GM18858 (cell line): ENCODE measurements at regions not wholly inside any gene's neighbourhood (a gene's known extent, or its start where the extent isn't known, plus 50 kb on each side); places are given as distances from the start of the nearest gene placed in this dataset.

Experiments used
- ATAC-seq: cut with Tn5 transposase; IDR thresholded peaks from one replicate; pipeline ENCODE4 v1.9.1; 2021; ENCODE audit not compliant: unreplicated experiment

DNA sequence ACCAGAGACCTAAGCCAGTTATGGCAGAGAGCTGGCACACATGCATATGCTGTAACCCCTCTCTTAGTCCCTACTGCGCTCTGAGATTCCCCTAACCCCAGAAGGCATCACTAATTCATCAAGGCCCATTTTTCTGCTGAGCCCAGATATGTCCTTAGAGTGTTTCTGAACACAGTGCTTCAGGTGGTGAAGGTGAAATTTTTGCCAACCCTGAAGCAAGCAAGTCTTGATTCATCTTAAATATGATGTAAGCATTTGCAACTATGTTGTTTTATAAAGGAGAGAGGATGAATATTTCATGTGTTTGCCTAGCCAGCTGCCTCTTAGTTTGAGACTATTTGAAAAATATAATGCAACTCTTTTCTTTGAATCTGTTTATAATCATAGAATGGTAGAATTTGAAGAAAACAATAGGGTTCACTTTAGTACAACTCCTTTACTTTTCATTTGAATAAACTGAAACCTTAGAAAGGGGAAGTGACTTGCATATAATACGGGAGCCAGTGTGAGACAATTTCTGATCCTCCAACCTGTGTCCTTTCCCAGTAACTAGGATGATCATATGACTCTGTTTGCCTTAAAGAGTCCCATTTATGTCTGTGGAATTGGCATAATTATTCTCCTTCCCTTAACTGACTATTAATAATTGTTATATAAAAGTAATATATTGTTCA lies 194.3 kb upstream of the MTNR1B start:
- ATAC-seq = peak; percentile 69

DNA sequence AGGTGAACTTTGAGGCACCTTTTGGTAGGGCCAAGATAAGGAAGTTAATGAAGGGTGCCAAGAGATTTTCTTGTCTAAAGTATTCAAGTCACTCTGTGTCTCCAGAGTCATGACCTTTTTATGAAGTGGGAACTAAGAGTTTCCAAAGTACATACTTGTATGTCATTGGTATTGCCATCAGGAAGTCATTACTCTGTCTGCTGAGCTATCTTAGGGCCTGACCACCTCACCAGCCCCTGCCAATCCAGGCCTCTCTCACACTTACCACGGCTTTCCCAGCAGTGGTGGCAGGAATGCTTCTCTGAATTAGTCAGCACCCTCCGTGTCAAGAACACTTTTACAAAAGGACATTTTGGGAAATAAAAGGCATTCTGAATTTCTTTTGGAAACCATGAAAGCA lies 192.8 kb upstream of the MTNR1B start:
- no peak for ATAC-seq

DNA sequence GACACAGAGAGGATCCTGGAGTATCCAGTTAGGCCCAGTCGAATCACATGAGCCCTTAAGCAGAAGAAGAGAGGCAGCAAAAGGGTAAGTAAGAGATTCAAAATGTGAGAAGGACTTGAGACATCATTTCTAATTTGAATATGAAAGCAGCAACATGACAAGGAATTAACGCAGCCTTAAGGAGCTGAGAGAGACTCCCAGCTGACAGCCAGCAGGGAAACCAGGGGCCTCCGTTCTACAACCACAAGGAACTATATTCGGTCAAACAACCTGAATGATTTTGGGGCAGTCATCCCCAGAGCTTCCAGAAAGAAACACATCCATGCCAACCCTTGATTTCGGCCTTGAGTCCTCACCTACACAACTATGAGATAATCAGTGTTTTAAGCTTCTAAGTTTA lies 189.7 kb upstream of the MTNR1B start:
- no peak for ATAC-seq

DNA sequence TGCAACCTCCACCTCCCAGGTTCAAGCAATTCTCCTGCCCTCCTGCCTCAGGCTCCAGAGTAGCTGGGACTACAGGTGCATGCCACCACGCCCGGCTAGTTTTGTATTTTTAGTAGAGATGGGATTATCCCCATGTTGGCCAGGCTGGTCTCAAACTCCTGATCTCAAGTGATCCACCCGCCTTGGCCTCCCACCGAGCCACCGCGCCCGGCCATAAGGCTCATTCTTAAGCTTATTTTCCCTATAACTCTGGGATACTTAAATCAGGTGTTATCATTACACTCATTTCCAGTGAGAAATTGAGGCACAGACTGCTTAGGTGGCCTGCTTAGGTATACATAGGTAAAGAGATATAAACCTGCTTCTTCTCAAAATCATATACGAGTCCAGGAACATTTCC lies 188.3 kb upstream of the MTNR1B start:
- ATAC-seq = no peak

DNA sequence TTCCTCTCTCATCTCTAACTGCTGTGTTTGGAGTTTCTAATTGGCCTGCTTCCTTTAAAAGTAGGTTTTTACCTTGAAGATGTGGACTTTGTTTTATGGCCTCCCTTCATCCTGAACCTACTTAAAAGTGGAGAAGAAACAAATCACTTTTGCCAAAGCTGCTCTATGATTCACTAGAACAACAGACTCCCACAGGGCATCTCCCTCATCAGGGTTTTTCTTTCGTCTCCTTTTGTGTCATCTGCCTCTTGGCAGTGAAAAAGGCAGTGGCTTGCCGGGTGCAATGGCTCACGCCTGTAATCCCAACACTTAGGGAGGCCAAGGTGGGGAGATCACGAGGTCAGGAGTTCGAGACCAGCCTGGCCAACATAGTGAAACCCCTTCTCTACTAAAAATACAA lies 186.6 kb upstream of the MTNR1B start:
- no peak for ATAC-seq

DNA sequence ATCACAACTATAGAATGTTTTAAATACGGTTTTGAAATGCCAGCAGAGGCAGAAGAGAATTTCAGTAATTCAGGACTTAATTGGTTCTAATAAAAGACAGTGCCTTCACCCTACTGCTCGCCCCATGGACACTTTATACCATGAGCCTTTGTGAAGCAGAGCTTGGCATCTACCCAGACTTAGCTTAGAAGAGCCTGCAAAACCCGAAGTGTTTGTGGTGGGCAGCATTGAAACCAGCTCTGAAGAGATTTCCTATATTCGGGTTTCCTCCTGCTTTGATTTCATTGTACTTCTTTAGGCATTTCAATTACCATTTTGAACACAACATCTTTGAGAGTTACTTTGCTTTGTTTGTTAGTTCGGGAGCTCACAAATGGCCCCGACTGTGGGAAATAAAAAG lies 185.1 kb upstream of the MTNR1B start:
- ATAC-seq = no peak

DNA sequence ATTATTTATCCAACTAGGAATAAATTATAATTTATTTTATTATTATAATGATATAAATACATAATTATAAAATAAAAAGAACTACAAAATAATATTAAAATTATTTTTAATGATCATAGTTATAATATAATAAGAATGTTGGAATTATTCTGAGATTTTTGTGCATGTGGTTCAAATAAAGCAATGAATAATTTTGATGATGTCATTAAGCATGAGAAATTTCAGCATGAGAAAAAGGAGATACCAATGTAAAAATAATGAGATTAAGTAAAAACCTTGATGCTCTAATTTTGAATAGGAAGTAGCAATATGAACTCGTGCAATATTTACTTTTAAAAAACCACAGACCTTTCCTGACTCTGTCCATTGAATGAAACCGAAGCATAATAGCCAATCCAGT lies 181.8 kb upstream of the MTNR1B start:
- no peak for ATAC-seq

DNA sequence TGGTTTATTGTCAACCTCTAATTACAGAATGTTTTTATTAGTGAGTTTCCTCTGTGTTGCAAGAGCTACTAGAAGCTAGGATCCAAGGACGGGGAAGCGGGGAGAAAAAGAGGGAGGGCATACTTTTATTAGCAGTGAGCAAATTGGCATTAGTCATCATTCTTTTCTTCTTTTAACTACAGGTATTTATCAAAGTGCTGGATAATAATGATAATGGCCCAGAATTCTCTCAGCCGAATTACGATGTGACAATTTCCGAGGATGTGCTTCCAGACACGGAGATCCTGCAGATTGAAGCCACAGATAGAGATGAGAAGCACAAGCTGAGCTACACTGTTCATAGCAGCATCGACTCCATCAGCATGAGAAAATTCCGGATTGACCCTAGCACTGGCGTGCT lies 179.7 kb upstream of the MTNR1B start:
- no peak for ATAC-seq

DNA sequence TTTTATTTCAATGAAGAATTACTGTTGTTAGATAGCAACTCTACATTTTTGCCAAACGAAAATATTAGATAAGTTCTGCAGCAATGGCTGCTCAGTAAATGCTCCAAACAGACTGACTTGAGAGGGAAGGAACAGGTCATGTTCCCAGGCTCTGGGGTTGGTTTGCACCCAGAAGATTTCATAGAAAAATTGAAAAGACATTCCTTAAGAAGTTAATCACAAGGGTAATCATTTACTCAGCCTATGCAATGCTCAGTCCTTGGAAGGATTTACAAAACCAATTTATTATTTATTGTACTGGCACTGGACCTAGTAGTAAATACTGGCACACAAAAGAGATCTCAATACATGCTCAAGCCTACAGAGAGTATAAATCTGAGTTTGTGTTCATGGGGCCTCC lies 179.1 kb upstream of the MTNR1B start:
- no peak for ATAC-seq

DNA sequence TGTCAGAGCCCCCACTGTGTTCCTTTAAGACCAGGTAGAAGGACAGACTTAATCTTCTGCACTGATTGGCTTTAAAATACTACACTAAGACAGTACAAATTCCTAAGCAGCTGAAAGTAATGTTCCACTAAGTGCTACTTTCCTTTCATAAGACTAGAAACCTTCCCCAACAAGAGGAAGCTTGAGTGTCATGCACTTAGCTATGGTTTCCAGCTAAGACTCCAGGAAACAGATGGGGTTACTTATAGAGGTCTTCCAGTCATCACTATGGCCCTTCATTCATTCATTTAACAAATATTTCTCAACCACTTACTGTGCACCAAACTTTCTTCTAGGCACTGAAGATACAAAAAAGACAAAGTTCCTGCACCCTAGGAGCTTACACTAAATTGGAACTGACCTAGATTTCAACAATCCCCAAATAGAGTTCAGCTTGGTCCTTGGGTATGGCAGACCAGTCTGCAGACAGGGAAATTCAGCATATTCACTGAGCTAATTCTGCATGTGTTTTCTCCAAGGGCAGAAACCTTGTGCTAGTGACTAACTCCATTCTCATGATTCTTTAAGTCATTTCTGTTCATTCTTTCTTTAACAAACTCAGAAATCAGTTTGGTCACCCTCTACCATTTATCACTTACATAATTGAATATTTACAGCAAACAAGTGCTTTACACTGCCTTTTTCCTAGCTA lies 178.4 kb upstream of the MTNR1B start:
- ATAC-seq = no peak

DNA sequence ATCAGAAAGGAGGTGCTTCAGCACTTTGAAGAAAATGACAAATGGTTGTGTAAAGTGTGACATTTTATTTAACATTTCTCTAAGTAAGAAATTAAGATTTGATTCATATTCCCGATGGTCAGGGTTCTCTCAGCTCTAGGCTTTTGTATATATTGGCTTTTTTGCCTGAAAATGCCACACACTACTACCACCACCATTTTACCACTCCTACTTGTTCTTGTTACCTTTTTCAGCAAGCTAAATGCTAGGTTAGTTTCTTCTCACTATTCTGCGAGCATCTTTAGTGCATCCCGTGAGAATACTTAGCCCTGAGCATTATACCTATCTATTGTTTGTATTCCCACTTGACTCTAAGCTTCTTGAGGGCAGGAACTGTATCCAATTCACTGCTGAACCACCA lies 177.6 kb upstream of the MTNR1B start:
- ATAC-seq = no peak

DNA sequence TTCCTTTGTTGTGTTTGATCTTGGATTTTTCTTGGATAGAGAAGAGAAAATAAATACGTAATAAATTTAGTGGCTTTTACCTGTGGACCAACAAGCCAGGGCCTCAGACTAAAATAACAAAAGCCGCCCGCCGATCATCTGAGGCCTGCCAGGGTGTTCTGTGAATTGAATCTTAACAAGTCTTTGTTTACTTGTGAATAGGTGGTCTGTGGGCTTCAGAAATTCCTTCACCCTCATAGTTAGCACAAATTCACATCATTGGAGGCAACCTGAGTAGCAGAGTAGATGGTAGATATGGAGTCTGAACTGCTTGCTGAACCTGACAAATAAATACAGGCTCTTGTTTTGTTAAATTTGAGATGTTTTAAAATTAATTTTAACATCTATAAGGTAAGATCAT lies 176.3 kb upstream of the MTNR1B start:
- no peak for ATAC-seq

DNA sequence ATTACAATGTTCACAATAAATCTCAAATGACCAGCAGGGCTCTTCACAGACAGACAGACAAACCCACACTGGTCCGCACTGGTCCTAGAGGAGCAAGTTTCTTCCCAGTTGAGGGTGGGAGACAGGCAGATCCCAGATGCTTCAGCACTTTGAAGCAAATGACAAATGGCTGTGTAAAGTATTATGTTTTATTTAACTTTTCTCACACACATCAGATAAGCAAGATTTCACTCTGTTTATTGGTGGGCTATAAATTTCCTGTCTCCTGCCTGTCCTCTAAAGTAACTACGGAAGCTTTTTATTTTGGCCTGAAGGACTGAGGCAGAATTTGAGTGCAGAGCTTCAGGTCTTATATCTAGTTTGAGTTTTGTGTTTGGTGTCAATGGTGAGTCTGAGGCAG lies 174.7 kb upstream of the MTNR1B start:
- ATAC-seq = no peak

DNA sequence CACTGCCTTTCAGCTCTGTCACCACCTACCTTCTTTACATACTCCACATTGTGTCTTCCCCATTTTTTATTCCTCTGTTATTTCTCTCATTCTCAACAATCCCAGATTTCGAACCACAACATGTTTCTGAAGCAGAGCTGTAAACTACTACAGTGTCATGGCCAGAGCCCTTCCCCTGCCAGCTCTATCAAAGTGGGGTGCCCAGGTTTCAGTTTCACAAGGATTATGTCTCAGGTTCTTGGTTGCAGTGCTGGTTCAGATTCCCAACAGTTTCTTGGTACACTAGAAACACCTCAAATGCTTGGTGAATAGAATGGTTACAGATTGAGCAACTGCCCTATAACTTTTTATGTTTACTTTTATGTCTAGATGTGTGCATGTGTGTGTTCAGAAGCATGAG lies 172.7 kb upstream of the MTNR1B start:
- no peak for ATAC-seq

DNA sequence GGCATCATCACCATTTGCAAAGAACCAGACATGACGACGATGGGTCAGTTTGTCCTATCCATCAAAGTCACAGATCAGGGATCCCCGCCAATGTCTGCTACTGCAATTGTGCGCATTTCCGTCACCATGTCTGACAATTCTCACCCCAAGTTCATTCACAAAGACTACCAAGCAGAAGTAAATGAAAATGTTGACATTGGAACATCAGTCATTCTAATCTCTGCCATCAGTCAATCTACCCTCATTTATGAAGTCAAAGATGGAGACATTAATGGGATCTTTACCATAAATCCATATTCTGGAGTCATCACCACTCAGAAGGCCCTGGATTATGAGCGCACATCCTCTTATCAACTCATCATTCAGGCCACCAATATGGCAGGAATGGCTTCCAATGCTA lies 171.6 kb upstream of the MTNR1B start:
- ATAC-seq = no peak

DNA sequence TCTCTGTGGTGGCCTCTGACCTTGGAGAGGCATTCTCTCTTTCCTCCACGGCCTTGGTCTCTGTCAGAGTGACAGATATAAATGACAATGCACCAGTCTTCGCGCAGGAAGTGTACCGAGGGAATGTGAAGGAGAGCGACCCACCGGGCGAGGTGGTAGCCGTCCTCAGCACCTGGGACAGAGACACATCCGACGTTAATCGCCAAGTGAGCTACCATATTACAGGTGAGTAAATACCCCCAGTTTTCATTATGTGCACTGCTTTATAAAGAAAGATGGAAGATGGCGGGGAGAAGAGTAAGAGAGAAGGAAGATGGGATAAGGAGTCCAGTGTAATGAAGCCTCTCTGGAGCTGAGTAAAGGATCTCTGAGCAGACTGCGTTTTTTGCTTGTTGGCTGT lies 167.8 kb upstream of the MTNR1B start:
- ATAC-seq = no peak

DNA sequence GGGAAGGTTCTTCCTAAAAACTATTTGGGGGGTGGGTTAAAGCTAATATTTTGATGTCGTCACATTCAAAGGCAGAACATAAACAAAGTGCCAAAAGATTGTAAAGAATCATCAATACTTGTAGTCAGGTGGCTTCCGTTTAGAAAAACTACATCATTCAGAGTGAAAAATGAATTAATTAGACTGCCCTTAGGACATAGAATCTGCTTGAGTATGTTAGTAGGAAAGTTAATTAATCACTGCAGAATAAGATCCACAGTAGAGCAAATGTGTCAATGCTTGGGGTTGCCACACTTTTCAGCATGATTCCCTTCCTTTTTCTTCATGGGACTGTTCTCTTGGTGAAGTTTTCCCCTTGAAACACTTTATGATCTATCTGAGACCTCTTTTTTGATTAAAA lies 166.8 kb upstream of the MTNR1B start:
- no peak for ATAC-seq

DNA sequence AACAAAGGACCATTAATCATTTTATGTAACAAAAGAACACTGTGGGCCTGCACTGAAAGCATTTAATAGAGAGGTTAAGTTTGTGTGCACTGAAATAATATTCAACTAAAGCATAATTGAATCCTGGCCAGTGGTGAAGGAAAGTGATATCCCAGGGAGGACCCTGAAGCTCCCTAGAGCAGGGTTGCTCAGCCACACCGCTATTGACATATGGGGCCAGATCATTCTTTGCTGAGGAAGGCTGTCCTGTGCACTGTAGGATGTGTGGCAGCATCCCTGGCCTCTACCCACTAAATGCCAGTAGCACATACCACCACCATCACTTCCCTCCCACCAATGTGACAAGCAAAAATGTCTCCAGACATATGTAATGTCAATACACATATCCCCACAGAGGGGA lies 166.1 kb upstream of the MTNR1B start:
- ATAC-seq = no peak

DNA sequence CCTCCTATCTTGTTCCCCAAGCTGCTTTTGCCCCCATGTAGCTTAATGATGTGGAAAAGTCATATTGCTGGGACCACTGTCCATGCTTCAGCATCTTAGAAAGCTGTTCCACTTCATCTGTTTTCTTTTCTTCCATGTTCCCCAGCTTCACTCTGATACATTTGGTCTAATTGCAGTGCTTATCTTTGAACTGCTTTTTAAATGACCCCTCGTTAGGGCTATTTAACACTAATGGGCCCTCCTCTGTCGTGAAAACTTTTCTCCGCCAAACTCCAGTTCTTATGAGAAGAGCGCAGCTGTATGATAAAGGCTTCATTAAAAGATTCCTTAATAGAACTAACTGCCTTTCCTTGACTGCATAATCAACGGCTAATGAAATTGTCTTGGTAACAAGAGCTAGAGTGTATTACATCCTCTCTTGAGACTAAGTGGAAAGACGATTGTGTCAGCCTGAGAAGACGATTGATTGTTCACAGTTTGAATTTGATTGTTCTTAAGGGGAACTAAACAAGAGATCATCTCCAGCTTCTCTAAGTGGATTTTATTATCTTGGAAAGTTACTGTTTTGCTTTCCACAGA lies 165.0 kb upstream of the MTNR1B start:
- ATAC-seq = no peak

DNA sequence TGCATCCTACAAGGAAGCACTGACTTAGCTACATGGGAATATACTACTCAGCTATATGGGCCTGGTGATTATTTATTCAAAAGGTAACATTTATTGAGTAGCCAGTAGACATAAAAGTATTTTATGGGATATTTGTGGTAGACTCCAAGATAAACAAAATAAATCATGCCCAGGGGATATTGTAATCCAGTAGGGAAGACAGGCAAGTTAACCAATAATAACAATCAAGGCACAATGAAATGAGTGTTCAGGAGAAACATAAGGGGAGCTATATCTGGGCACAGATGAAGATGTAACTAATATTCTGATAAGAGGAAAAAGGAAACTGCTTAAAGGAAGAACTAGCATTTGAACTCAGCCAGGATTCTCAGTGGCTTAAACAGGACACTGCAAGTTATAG lies 161.4 kb upstream of the MTNR1B start:
- ATAC-seq = no peak

DNA sequence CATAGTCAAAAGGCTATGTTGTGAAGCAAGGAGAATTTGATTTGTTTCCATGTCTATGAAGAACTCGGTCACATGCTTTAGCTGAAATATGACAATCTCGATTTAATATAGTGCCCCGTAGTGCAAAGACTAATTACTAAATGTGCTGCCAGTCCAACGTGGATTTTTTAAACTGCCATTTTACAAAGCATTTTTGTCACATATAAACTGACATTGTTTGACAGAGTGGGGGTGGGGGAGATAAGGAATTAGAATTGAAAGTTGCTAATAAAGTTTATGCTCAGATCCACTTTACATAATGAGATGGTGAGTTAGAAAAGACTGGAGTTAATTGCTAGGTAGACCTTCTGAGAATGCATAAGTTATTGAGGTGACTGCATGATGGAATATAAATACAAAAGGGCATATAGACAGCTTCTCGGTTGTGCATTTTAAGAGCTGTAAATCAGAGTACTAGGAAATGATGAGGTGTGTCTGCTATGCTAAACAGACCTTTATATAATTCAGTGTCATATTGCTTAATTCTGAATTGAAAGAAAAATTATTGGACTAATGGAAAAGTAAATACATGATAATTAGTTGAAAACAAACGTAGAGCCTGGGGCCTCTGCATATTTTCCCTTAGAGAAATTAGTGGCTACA lies 158.9 kb upstream of the MTNR1B start:
- ATAC-seq = no peak

DNA sequence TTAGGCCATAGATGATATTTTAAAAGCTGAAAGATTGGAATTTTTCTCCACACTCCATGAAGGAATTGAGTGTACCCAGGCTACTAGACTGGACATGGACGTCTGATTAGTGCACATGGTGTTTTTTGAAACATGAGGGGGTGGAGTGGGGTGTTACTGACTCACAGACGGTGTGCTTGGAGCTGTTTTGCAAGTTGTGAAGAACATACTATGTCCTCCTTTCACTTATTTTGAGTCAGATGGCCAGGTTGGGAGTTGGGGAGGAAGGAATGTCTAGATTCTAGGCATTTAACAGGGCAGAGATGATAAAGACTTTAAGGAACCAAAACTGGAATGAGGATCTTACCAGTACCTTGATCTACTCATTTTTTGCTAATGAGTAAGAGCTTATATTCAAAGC lies 158.1 kb upstream of the MTNR1B start:
- no peak for ATAC-seq
